CD4-positive, alpha-beta T cell treated with Interleukin-17A for 4 hours (primary cell): ENCODE measurements at regions not wholly inside any gene's neighbourhood (a gene's known extent, or its start where the extent isn't known, plus 50 kb on each side); places are given as distances from the start of the nearest gene placed in this dataset.
"Not testable (repeated sequence)": the region's sequence is repeated elsewhere in the genome, so short reads cannot be mapped to it uniquely, and the experiment has no call there.

Experiments used
- DNase-seq: peaks from one replicate; pipeline ENCODE4 v3.0.0-alpha.2; 2020; ENCODE audit warnings: mixed read lengths

DNA sequence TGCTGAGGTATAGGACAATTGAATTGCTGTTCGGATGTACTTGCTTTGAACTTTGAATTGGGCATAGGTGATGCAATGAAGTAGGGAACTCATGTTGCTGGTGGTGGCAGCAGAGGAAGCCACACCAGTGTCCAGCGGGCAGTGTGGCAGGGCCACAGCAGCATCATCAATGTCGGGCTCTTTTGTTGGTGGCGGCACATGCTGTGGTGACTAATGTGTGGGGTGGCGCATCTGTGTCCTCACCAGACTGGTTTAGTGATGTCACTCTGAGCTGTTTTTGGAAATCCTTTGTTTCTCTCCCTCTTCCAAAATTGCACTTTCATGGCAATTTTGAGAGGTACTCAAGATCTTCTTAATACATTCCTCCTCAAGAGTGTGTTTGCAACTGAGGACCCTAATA is 187.6 kb downstream of the ETNK1 start:
- DNase-seq = no peak

DNA sequence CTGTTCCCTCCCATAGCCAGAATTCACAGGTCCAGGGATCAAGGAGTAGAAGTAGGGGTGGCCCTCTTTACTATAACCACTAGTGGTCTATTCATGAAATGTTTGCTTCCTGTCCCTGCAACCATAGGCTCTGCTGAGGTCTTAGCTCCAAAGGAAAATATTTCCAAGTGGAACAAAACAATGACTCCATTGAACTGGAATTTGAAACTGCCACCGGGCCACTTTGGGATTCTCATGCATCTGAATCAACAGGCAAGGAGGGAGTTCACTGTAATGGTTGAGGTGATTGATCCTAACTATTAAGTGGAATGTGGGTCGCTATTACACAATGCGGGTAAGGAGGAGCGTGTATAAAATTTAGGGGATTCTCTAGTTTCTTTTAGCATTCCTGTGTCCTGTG is 197.0 kb downstream of the ETNK1 start:
- no peak for DNase-seq

DNA sequence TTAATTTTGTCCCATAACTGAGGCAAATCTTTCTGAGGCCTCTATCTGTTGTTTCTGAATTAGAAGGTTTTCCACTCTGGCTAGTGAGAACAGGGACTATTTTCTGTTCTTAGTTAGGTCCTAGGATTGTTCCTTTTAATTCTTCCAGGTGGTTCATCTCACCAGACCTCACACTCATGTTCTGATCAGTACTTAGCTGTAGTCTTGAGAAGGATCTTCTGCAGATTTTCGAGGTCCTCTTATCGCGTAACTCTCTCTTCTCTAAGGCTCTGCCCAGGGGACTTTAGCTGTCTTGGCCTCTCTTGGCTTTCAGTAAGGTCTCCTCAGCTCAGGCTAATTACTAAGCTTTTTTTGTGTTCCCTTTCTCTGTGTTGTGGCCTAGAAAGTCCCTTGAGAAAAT is 201.1 kb downstream of the ETNK1 start:
- DNase-seq = no peak

DNA sequence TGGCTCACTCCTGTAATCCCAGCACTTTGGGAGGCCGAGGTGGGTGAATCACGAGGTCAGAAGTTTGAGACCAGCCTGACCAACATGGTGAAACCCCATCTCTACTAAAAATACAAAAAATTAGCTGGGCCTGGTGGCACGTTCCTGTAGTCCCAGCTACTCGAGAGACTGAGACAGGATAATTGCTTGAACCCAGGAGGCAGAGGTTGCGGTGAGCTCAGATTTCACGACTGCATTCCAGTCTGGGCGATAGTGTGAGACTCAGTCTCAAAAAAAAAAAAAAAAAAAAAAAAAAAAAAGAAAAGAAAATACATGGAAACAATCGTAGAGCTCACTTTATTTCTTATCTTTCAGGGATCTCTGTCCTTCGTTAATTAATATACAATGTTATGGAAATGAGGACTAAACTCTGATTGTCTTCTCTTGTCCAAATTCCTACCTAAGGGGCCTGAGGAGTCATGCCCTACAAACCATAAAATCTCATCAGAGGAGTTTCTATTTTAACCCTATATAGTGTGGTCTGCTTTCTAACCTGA is 201.5 kb downstream of the ETNK1 start:
- DNase-seq = not testable (repeated sequence)

DNA sequence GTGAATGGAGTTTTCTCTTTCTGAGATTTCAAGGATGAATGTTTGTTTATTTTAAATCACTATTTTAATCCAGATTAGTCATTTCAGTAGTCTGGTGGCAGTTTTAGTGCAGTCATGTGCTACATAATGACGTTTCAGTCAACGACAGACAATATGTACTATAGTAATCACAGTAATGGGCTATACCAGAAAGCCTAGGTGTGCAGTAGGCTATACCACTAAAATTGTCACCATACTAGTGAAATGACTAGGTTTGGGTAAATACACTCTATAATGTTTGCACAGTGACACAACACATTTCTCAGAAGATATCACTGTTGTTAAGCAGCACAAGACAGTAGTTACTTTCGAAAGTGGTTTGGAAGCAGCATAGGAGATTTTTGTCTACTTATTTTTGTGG is 203.1 kb downstream of the ETNK1 start:
- DNase-seq = no peak

DNA sequence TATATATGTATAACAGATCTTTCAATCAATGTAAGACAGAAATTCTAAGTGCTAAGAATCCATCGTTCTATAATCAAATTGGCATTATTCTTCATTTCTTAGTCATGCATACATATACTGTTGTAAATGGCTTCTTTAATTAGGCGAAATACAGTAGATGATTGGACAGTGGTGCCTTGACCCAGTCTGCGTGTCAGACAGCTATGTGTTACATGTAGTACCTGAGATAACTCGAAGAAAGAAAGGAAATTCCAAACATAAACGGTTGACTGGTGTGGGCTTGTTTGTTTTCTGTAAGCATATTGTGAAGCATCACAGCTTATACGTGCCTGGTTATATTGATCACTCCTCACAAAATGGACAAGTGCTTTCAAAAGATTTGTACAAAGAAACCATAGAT is 210.5 kb downstream of the ETNK1 start:
- DNase-seq = no peak

DNA sequence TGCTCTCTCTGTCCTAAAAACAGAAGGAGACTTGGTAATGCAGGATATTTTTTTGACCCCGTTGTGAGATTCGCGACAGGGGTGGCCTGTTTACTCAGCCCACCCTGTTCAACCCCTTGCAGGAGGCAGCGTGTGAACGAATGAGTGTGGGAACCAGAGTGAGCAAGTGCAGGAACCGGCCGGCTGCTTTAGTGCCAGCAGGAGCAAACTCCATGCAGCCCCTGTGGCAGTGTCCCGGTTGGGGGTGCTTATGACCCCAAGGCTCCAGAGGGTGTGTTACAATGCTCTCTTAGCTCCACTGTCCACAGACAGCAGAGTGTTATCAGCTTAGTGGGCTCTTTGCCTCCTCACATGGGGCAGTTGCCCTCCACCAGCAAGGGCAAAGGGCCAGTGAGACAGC is 225.2 kb downstream of the ETNK1 start:
- DNase-seq = no peak

DNA sequence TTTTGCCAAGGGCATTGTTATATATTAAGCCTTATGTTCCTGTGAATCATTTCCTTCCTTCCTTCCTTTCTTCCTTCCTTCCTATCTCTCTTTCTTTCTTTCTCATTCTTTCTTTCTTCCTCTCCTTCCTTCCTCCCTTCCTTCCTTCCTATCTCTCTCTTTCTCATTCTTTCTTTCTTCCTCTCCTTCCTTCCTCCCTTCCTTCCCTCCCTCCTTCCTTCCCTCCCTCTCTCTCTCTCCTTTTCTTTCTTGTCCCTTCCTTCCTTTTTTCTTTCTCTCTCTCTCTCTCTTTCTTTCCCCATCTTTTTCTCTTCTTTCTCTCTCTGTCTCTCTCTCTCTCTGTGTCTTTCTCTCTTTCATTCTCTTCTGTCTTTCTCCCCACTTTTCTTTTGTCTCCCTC is 226.6 kb downstream of the ETNK1 start:
- no peak for DNase-seq

DNA sequence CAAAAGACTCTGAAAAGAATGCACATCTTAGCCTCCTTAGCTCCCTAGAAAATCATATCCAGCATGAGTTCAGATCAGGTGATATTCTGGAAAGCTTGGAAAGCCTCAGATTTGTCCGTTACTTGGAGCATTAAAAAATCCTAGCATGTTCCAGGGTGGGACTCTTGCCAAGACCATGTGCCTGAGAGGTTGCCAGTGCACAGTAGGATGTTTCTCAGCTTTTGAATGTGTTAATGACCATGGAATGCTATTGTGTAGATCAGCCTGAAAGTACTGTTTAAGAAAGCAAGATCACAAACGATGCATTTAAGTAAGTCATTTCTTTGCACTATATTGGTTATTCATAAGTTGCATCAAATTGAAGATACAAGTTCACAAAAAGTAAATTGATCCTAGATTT is 230.5 kb downstream of the ETNK1 start:
- DNase-seq = no peak

DNA sequence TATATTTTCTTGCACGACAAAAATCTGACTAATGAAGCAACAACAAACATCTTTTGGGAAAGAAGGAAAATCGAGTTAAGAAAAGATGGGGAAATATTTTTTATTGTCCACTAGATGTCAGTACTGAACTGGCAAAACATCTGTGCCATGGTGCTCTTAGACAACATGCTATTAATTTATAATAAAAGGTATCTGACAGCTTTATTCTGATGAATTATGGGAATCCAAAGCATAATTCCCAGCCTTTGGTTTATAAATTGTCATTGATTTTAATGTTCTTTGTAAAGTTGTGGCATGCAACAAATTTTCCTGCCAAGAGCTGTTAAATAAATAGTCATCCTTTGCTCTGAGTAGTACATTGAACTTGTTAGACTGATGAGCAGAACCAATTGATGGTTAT is 231.2 kb downstream of the ETNK1 start:
- no peak for DNase-seq

DNA sequence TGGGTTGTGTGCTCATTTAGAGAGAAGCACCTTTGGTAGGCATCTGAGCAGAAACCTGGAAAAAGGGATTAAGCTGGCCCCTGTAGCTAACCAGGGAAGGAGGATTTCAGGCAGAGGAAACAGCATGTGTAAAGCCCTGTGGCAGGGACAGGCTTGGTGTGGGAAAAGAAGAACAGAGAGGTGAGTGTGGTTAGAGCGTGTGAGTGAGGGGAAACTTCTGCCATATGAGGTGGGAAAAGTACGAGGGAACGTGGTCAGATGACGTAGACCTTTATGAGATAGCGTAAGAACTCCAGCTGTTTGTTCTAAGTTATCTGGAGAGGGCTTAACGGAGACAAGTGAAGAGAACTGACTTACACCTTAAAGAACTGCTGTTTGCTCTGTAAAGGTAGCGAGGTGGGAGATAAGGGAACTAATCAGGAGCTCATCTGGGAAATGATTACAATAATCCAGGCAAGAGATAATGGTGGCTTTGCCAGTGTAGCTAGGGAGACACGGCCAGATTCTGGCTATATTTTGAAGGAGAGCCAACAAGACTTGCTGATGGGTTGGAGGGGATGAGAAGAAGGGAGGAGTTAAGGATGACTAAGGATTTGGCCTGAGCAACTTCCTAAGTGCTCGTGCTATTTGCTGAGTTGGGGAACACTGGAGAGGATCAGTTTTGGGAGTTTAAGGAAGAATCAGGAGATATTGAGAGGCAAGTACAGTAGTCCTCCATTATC is 234.0 kb downstream of the ETNK1 start:
- DNase-seq = no peak

DNA sequence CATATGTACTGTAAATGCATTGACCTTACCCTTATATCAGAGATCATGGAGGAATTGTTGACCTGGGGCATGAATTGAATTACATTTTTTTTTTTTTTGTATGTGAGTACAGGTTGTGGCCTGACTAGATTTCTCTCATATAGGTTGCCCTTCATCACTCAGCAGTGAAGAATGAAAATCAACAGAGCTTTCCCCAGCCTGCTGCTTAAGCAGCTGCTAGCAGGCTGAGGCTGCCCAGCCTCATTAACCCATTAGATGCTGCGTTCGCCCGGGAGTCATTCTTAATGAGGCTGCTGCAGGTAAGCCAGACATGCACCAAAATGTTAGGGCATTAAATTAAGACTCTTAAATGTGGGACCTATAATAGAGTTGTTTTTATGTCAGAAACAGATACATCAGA is 236.0 kb downstream of the ETNK1 start:
- DNase-seq = no peak

DNA sequence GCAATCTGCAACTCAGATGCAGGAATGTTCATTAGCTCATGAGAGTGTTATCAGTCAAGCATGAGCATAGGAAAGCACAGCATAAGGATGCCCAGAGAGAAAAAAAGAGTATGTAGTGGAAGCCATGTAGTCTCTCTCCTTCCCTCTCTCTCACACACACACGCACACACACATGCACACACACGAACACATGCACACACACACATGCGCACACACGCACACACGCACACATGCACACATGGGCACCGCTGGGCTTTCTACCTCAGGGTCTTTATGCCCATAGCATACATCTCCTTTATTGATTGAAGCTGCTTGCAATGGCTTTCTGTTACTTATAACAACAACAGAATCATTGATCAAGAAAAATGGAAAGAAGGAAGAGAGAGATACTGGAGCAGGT is 240.9 kb downstream of the ETNK1 start:
- no peak for DNase-seq

DNA sequence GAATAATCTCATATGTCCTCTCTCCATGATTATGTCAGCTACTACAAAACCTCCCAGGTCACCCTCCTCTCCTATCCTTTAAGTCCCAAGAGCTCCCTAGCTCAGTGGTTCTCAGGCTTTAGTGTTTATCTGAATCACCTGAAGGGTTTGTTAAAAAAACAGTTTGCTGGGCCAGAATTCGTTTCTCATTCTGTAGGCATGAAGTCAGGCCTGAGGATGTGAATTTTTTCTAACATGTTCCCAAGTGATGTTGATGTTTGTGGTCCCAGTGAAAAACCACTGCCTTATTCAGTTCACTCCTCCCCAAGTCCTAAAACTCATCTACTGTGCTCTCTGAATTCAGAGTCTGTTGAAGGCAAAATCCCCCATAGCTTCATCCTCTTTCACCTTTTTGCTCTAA is 241.4 kb downstream of the ETNK1 start:
- DNase-seq = no peak

DNA sequence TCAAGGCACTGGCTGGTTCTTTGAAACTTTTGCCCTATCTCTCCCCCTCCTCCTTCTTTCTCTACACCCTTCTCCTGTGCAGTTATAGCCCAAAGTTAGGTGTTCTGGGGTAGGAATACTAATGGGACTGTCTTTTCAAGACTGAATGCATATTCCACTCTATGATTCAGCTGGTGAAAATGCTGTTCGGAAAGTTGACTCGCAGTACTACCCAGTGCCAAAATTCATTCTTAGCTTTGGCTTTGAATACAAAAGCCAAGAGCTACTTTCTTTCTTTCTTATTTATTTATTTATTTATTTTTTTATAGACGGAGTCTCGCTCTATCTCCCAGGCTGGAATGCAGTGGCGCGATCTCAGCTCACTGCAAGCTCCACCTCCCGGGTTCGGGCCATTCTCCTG is 249.2 kb downstream of the ETNK1 start:
- DNase-seq = no peak

DNA sequence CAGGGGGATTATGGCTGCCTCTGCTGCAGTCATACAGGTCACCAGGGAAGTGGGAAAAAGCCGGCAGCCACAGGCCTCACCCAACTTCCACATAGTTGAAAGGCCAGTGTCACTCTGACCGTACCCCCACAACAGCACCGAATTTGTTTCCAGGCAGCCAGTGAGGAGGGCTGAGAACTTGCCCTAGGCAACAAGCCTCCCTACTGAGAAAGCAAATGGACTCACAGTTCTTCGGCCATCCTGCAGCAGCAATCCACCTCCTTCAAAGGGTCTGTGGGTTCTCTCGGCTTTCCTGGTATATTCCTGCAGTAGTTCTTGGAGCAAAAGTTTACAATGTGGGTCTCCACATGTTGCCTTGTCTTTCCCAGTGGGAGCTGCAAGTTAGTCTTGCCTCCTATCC is 251.3 kb downstream of the ETNK1 start:
- DNase-seq = no peak

DNA sequence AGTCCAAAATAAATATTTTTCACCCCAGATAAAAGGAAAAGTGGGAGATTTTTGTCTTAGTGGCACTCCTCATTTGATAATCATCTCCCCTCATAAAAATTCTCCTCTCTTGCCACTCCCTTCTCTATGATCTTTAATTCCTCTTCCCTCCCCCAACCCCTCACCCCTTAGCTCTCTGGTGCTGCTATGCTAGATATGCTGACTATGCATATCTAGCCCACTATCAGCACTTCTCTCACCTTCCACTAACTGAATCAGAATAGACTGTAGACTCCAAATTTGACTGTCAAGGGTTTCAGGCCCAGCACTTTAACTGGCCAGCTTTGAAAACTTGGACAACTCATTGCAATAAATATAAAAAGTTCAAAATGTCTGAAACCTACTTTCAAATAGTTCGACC is 254.2 kb downstream of the ETNK1 start:
- DNase-seq = no peak

DNA sequence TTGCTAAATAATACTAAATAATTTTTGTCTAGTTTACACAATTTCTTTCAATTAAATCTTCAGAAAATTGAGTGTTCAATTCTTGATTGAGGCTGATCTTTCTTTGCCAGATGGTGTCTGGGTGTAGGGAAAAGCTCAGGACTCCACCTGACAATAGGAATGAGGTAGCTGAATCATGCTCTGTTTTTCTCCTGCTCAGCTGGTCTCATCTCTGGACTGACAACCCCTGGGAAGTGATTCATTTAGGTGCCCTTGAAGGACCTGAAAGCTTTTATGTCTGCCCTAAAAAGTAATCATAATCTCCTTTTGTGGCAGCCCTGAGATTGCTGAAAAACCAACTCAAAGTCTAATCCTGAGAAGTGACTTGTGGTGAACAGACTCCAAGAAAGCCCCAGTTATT is 255.4 kb downstream of the ETNK1 start:
- no peak for DNase-seq

DNA sequence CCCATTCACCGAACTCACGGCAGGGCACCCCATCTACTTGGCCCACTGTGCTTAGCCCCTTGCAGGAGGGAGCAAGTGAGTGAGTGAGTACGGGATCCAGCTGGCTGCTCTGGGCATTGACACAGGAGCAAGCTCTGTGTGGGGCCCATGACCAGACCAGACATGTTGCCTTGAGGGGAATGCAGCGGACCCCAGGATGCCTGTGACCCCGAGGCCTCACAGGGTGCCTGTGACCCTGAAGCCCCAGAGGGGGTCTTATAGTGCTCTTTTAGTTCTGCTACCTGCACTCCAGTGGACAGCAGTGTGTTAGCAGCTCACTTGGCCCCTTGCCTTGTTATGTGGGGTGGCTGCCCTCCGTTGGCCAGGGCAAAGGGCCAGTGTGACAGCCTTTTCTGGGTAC is 255.8 kb downstream of the ETNK1 start:
- no peak for DNase-seq

DNA sequence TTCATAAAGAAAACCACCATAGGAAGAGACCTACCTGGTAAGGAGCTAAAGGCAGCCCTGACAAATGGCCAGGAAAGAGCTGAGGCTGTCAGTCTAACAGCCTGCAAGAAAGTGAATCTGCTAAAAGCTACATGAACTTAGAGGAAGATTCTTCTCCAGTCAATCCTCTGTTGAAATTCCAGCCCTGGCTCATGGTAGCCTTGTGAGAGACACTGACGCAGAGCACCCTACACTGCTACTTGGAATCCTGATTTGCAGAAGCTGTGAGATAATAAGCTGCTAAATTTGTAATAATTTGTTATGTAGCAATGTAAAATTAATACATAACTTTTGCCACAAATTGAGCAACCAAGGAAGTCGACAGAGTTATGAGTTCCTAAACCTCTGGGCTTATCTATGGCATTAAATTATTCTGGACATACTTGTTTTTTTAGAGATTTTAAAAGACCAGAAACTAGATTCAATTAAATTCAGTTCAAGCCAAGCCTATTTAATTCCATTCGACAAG is 257.0 kb downstream of the ETNK1 start:
- no peak for DNase-seq

DNA sequence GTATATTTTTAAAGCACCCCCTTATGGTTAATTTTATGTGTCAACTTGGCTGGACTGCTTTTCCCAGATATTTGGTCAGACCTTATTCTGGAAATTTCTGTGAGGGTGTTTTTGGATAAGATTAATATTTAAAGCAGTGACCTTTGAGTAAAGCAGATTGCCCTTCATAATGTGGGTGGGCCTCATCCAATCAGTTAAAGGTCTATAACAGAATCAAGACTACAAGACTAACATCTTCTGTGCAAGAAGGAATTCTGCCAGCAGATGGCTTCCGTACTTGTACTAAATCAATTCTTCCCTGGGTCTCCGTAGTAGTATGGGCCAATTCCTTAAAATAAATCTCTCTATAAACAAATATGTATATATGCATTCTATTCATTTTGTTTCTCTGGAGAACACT is 257.6 kb downstream of the ETNK1 start:
- no peak for DNase-seq

DNA sequence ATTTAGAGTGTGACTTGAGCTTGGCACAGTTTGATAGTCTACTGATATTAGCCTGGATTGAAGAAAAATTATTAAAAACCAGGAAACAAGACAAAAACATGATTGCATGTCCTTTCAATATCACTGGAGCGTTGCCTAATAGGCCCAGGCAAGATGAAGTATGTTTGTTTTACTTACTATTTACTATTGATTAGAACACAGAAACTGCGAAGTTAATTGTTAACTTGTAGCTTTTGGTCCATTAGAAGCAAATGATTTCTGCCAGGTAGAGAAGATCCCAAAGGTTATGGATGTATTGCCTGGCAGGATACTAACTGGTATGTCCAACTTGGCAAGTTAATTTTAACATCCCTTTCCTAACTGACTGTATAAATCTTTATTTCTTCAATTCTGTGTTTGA is 268.9 kb downstream of the ETNK1 start:
- DNase-seq = no peak

DNA sequence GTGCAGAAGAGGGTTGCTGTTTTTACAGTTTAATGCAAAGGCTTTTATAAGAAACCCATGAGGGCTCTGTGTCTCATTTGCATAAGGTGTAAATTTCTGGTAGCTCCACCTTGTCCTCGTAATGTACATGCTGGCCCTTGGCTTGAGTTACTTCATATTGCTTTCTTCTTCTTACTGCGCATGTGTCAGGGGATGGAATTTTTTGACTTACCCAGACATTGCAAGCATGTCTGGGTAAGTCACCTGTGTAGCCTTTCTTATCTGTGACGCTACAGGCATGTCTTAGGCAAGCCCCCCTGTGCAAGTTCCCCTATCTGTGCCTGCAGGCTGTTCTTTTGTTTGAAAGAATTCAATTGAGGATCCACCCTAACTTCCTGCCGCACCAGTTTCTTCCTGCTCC is 274.2 kb downstream of the ETNK1 start:
- DNase-seq = no peak

DNA sequence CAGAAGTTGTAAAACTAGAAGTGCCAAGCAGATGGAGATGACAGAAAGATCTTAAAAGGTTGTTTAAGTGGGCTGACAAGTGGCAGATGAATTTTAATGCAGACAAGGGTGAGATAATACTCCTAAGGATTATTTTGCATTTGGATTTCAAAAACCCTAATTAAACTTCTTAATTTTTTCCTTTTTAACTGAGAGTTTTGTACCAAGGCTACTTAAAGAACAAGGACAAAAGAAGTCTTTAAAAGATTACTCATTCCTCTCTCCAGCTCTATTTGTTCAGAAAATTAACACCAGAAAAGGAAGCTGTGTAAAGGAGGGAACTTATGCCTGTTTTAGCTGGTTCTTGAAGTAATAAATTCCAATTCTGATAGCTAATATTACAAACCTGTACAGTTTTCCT is 275.4 kb downstream of the ETNK1 start:
- no peak for DNase-seq

DNA sequence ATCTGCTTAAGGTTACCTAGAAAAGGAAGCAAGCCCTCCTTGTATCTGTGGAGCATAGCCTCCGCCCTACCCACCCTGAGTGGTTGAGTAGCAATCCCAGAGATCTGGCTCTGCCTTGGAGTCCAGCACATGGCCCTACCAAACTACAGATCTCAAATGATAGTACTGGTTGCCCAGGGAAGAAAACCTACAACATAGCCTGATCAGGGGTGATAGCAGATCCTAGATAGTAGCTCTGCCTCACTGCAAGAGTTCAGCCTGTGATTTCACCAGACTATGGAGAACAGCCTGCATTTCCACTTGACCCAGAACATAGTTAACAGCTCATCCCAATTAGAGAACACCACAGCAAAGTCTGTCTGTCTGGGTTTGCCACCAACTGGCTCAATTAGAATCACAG is 279.5 kb downstream of the ETNK1 start:
- DNase-seq = no peak
